GM12892 (cell line): ENCODE measurements at regions not wholly inside any gene's neighbourhood (a gene's known extent, or its start where the extent isn't known, plus 50 kb on each side); places are given as distances from the start of the nearest gene placed in this dataset.

ENCODE experiments used
- DNase-seq: peaks from one replicate; pipeline ENCODE4 v3.0.0; 2011; ENCODE audit not compliant: insufficient read length
- FAIRE-seq: peaks from 2 replicates; lab custom pipeline; 2011; peaks lifted over from hg19 to GRCh38; lab: Jason Lieb, UNC
- POLR2A ChIP-seq: IDR thresholded peaks from 2 replicates; pipeline ENCODE4 v1.6.1; 2011; ENCODE audit warnings: low read depth, low read length, control low read depth
- POLR2AphosphoS5 ChIP-seq: IDR thresholded peaks from 2 replicates; pipeline ENCODE4 v1.6.1; 2011; ENCODE audit warnings: low read depth, low read length, control low read depth
- TAF1 ChIP-seq: IDR thresholded peaks from 2 replicates; pipeline ENCODE4 v1.6.1; 2011; ENCODE audit warnings: low read depth, mild to moderate bottlenecking, control low read depth, low read length, borderline replicate concordance

- TF ChIP-seq TAF1 (no peak), POLR2A (no peak), POLR2AphosphoS5 (no peak)
- DNase-seq: no peak
- FAIRE-seq: no peak
Measured at GRCh38 chr6:23681743-23682142, 444.3 kb upstream of the NRSN1 start.

DNA sequence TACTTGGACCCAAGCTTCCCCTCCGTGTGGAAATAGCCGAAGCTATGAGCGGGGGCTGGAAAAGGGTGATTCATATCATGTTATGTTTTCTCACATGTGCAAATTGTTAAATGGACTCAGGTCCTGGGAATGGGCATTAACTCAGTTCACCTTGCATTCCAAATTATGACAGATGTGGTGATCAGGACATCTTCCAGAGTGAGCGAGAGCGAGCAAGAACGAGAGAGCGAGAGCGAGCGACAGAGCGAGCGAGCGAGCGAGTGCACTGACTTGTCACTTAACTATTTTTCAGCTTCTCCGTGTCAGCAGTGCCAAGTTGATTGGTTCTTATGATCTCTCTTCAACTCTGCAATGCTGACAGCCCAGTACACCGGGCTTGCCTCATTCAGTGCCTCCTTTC, 437.4 kb upstream of the NRSN1 start:
- TF ChIP-seq POLR2AphosphoS5 (no peak), POLR2A (no peak), TAF1 (no peak)
- DNase-seq: no peak
- FAIRE-seq: no peak

DNA sequence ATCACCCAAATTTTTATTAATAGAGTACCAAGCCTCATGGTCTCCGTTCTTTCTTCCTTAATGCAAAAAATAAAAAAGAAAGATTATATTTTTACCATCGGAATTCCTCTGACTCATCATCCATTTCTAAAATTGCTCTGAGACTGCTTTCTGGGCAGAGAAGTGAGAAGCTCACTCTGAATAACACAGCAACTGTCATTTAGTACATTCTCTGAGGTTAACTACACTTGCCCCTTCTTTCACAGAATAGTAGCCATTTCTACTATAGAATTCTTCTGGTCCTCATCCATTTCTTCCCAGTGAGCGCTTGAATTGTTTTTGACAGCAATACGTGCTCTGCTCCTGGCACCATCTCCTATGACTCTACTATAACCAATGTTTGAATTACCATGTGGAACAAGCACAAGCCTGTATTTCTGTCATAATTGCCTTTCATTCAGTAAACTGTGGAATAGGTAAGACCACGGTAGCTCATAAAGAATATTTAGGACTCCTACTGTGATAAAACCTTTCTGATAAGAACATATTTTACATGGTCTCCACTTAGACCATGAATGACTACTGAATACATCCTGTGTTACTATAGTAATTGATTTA, 435.5 kb upstream of the NRSN1 start:
- DNase-seq: no peak
- TF ChIP-seq TAF1 (no peak), POLR2A (no peak), POLR2AphosphoS5 (no peak)
- no peak for FAIRE-seq

DNA sequence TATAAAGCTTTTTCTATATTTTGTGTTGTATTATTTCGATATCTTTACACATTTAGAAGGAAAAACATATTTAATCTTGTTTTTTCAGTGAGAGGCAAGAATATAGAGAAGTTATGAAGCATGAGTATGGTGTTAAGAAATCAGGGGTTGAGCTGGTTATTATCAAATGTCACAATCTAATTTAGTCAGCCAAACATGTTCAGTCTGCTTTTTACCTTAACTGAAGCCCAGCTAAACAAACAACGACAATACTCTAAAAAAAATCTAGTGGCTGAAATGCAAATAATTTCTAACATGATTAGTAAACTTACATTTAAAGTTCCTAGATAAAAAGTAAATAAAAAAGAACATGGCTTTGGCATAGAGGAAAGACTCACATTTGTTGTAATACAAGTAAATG, 433.8 kb upstream of the NRSN1 start:
- TF ChIP-seq POLR2A (no peak), POLR2AphosphoS5 (no peak), TAF1 (no peak)
- FAIRE-seq: no peak

GRCh38 chr6:23696992-23697391, 429.0 kb upstream of the NRSN1 start:
- no peak for DNase-seq

More for the DNA sequence above, 433.8 kb upstream of the NRSN1 start:
- no peak for DNase-seq

DNA sequence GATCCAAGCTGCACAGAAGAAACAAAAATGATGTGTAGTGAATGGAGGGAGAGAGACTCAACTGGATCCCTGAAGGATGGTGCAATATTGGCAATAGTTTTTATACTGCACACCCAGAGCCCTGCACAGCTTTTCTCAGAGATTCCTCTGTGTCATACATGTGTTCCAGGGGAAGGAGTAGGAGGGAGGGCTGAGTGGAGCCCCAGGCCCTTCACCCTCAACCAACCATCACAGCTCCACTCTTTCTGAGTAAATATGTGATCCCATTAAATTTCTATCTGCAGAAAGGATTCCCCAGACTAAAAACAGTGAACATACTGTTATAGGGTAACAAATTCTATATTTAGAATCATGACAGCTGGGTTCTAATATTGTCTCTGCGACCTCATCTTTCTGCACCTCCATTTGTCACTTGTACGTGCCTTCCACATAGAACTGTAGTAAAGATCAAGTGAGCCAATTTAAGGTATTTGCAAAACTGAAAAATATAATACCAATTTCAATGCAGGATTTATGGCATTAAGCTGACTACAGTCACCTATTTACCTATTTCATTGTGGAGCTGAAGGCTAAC, 421.4 kb upstream of the NRSN1 start:
- TF ChIP-seq TAF1 (no peak), POLR2A (no peak), POLR2AphosphoS5 (no peak)
- no peak for FAIRE-seq
- no peak for DNase-seq

More at GRCh38 chr6:23696992-23697391, 429.0 kb upstream of the NRSN1 start:
- FAIRE-seq: no peak
- TF ChIP-seq POLR2AphosphoS5 (no peak), POLR2A (no peak), TAF1 (no peak)

GRCh38 chr6:23705697-23706096, 420.3 kb upstream of the NRSN1 start:
- no peak for TF ChIP-seq TAF1
- FAIRE-seq: no peak
- no peak for DNase-seq

DNA sequence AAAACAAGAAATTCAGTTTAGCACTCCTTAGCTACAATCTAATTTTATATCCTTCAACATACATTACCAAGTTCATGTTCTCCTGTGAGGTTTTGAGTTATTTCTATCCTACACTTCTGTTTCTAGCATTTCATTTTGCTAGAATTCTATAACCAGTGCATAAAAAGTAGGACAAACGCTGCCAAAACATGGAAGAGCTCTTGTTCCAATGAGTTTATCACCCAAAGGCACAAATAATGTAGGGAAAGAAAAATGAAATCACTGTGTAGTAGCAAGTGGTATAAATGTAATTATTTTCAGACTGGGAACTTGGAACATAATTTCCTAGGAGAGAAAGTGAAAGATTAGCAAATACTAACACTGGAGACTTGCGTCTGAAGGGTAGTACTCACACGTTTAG, 413.3 kb upstream of the NRSN1 start:
- FAIRE-seq (no peak), DNase-seq (no peak)
- TF ChIP-seq TAF1 (no peak), POLR2AphosphoS5 (no peak), POLR2A (no peak)

DNA sequence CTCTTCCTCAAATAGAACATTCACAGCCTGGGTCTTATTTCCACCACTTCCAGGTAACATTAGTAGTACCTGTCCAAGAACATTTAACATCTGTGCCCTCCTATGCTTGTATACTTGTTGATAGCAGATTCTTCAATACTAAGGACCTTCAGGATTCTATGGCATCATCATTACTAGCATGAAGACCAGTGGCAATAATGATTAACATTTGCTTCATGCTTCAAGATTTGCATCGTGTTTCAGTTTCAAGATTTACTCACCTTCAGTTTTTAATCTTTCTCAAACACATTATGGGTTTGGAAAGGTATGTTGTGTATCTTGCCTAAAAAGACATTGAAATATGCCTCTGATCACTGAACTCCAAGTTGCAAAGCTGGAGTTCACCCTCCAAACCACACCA, 412.8 kb upstream of the NRSN1 start:
- FAIRE-seq (no peak), DNase-seq (no peak)
- TF ChIP-seq TAF1 (no peak), POLR2A (no peak), POLR2AphosphoS5 (no peak)

DNA sequence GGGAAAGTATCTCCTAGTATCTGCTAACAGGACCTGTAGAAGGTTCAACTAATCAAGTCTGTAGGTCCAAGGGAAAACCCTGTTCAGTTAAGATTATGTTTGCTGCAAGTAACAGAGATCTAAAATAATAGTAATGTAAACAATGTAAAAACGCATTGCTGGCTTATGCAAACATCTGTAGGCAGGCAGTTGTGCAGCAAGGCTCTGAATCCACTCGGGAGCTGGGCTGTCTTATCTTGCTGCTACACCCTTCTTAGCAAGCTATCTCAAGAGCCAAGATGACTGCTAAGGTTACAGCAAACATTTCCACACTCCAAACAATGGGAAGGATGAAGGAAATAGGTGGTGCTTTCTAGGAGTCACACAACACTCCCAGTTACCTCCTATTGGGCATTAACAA, 397.3 kb upstream of the NRSN1 start:
- no peak for TF ChIP-seq POLR2A
- no peak for TF ChIP-seq TAF1
- TF ChIP-seq POLR2AphosphoS5: no peak
- no peak for DNase-seq
- no peak for FAIRE-seq

DNA sequence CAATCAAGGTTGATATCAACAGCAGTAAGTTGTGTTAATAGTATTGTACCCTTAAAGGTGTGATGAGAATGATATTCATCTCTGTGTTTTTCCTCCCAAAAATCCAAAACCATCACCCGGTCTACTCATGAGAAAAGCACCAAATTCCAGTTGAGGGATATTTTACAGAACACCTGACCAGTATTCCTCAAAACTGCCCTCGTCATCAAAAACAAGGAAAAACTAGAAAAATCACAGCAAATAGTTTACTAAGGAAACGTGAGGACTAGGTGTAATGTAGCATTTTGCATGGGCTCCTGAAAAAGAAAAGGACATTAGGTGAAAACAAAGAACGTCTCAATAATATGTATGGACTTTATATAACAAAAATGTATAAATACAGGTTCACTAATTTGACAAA, 394.4 kb upstream of the NRSN1 start:
- TF ChIP-seq POLR2A (no peak), POLR2AphosphoS5 (no peak), TAF1 (no peak)
- no peak for DNase-seq
- FAIRE-seq: no peak

DNA sequence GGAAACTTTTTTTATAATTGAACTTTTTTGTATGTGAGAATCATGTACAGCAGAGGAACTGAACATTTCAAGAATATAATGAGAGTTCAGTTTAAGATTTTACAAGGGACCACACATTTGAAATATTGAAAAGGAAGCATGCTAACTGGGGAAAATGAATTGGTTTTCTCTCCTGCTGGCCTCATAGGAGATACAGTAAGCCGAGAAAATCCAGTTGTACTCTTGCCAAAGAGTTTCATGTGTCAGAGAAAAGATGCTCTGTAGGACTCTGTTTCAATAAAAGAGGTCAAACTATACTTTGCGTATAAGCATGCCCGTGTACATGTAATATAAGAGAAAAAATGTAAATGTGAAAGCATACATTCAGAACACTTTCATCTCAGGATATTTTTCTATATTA, 393.5 kb upstream of the NRSN1 start:
- TF ChIP-seq TAF1 (no peak), POLR2AphosphoS5 (no peak), POLR2A (no peak)
- DNase-seq (no peak), FAIRE-seq (no peak)

DNA sequence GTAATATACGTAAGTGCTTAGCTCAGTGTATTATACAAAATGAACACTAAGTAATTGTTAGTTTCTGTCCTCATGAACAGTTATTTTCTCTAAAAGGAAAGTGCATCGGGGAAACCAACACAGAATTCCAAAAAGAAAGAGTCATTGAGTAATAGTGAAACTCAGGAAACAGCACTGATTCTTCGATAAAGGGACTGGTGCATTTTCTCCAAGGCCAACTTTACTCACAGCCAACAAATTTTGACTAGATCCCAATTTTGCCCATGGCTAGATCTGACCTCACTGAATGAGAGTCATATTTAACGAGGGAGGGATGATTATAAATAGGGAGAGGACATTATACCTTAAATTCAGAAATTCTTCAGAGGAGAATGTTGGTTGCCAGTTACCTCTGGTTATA, 390.9 kb upstream of the NRSN1 start:
- FAIRE-seq (no peak), DNase-seq (no peak)
- TF ChIP-seq POLR2A: no peak
- no peak for TF ChIP-seq POLR2AphosphoS5
- TF ChIP-seq TAF1: no peak

DNA sequence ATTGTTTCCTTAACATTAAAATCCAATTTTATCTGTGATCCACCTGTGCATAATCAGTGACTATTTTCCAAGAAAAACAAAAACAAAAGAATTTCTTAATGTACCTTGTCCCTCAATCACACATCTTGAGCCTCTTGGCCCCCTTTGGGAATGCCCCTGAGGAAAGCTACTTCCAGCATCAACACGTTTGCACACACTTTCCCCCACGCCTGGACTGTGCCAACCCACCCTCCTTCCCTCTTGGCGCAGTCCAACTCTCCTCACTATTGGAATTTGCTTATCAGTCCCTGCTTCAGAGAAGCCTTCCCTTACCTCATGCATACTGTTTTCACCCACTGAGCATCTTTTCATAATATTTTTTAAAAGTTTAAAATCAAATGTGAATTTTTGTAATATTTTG, 389.4 kb upstream of the NRSN1 start:
- TF ChIP-seq TAF1 (no peak), POLR2A (no peak)
- FAIRE-seq: no peak
- no peak for DNase-seq
